Tibial artery (tissue), 4 donors: ENCODE measurements at regions not wholly inside any gene's neighbourhood (a gene's known extent, or its start where the extent isn't known, plus 50 kb on each side); places are given as distances from the start of the nearest gene placed in this dataset.

Source experiments
- DNase-seq, 2 donors: peaks; one replicate each; pipeline ENCODE4 v3.0.0-alpha.2; 2019
- H3K27ac ChIP-seq, 2 donors: fragments of 200-600 bp; sonication (generic) in 1 of 2; 1 replicate in 1 of 2; 2 replicates in 1 of 2; pipeline ENCODE4 v1.5.1; 2018 to 2019; ENCODE audit warnings: mild to moderate bottlenecking in 1 of 2
- H3K27me3 ChIP-seq, 2 donors: fragments of 200-600 bp; sonication (generic) in 1 of 2; one replicate each; pipeline versions ENCODE4 v1.5.1 to v1.6.0; 2016 to 2019
- H3K36me3 ChIP-seq, 3 donors: fragments of 200-600 bp; sonication (generic) in 2 of 3; one replicate each; pipeline ENCODE4 v1.5.1; 2016 to 2019; ENCODE audit warnings: mild to moderate bottlenecking in 2 of 3
- H3K4me1 ChIP-seq, 4 donors: fragments of 200-600 bp; sonication (generic) in 2 of 4; 1 replicate in 3 of 4; 2 replicates in 1 of 4; pipeline ENCODE4 v1.5.1; 2016 to 2019
- H3K4me3 ChIP-seq, 2 donors: fragments of 200-600 bp; sonication (generic) in 1 of 2; 1 replicate in 1 of 2; 2 replicates in 1 of 2; pipeline ENCODE4 v1.5.1; 2018 to 2019; ENCODE audit warnings: mild to moderate bottlenecking in 2 of 2
- H3K9me3 ChIP-seq, 3 donors: fragments of 200-600 bp; sonication (generic) in 1 of 3; one replicate each; pipeline ENCODE4 v1.5.1; 2016 to 2019
- intact Hi-C: fragments of 100-400 bp; cut with DNase I; formaldehyde crosslinking; loops from one replicate; pipeline ENCODE4 v1.15.0; 2023; ENCODE audit warnings: low total_unique reads
- TF ChIP-seq, protein P1 (sequence below), 2 experiments: fragments of 200-600 bp in 1 of 2; fragments of 450-650 bp in 1 of 2; IDR thresholded peaks; one replicate each; pipeline ENCODE4 v1.5.1; 2017 to 2019; ENCODE audit warnings: antibody characterized with exemption in 2 of 2, mild to moderate bottlenecking in 1 of 2, moderate library complexity in 1 of 2

DNA sequence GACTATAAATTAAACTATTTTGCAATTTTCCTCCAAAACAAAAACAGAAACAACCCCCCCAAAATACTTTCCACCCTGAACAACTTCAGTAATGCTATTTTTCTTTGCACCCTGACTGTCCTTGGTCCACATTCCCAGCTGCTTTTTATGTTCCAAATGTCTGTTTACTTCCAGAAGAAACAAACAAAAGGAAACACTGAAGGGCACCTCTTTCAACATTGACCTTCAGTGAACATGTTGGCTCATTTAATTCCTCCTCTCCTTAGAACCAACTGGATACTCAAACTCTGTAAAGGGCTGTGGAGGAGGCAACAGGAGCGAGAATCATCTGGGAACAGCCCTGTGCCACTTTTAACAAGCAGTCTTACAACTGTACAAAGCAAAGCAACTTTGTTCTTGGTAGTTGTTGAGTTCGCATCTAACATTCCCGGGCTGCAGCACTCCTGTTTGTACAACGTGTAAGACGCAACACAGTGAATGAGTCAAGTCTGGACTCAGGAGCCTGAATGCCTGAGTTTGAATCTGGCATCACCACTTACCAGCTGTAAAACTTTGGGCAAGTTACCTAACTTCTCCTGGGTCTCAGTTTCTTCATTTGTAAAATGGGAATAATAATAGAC, 111.4 kb upstream of the GATA6 start:
- TF ChIP-seq, protein P1, sequence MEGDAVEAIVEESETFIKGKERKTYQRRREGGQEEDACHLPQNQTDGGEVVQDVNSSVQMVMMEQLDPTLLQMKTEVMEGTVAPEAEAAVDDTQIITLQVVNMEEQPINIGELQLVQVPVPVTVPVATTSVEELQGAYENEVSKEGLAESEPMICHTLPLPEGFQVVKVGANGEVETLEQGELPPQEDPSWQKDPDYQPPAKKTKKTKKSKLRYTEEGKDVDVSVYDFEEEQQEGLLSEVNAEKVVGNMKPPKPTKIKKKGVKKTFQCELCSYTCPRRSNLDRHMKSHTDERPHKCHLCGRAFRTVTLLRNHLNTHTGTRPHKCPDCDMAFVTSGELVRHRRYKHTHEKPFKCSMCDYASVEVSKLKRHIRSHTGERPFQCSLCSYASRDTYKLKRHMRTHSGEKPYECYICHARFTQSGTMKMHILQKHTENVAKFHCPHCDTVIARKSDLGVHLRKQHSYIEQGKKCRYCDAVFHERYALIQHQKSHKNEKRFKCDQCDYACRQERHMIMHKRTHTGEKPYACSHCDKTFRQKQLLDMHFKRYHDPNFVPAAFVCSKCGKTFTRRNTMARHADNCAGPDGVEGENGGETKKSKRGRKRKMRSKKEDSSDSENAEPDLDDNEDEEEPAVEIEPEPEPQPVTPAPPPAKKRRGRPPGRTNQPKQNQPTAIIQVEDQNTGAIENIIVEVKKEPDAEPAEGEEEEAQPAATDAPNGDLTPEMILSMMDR (IDR thresholded peaks at IDR 0.05), result no peak
- Histone ChIP-seq H3K27me3 (no peaks in the 10 kb centered on the region), H3K4me1 (no peaks in the 10 kb centered on the region), H3K9me3 (peaks cover 0 to 4% (median 0%) of the 10 kb centered on the region in 3 donors), H3K4me3 (no peak overlapping the region), H3K27ac (no peak overlapping the region), H3K36me3 (no peaks in the 10 kb centered on the region)
- intact Hi-C loops, result no loop called here
- no peak for DNase-seq

DNA sequence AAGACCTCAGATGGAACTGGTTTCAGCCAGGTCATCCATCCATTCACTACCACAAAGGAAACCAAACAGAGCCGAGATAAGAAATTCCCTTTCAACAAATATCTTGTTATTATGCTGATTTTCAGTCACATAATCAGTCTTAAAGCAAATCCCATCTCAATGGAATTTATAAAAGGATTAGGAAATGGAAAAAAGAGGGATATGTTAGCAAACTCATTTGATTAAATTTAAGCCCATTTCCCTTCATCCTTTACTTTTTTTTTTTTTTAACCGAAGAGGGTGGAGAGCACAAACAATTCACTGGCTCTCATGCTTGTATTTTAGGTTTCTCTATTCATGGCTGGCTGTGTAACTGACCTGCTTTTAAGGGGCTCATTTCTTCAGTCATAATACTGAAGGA, 109.0 kb upstream of the GATA6 start:
- Histone ChIP-seq H3K27ac (no peak overlapping the region), H3K4me3 (no peak overlapping the region), H3K36me3 (no peaks in the 10 kb centered on the region), H3K4me1 (no peaks in the 10 kb centered on the region), H3K9me3 (no peaks in the 10 kb centered on the region), H3K27me3 (no peaks in the 10 kb centered on the region)
- TF ChIP-seq, protein P1 (IDR thresholded peaks at IDR 0.05), result no peak
- no peak for DNase-seq
- intact Hi-C loops, result no loop called here

DNA sequence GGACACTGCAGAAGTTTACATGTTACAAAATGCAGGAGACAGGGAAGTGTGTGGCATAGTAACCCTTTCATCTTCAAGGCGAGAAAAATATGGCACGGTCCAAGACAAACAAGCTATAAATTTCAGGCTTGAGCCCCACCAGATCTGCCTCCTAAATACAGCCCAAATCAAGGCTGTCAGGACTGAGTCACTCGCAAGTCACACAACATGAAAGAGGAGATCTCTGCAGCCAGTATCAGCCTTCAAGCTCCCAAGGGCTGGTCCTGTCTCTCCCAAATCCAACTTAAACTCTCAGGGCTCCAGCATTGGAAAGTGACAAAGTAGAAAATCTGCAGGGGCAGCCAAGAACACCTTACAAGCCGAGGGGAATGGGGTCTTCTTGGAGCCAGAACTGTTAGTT, 106.3 kb upstream of the GATA6 start:
- H3K27me3 ChIP-seq, result peaks cover 0 to 4% of the 10 kb centered on the region in 2 donors
- no peak overlapping the region for H3K27ac ChIP-seq
- H3K4me3 ChIP-seq, result no peak overlapping the region
- TF ChIP-seq, protein P1 (IDR thresholded peaks at IDR 0.05), result no peak
- intact Hi-C loops, result no loop called here
- no peaks in the 10 kb centered on the region for H3K4me1 ChIP-seq
- no peak for DNase-seq
- H3K36me3 ChIP-seq, result no peaks in the 10 kb centered on the region
- H3K9me3 ChIP-seq, result no peaks in the 10 kb centered on the region

DNA sequence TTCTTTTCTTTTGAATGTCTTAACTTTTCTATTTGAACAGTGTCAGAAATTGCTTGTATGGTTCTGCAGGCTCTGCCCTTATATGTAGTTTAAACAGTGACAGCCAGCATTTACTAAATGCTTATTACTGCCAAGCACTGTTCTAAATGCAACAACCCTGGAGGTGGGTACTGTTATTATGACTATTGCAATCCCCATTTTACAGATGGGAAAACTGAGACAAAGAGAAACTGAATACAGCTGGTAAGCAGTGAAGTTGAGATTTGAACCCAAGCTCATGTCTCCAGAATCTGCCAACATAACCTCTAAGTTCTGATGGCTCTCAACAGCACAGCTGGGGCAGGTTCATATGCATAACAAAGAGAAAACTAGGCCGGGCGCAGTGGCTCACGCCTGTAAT, 105.7 kb upstream of the GATA6 start:
- Histone ChIP-seq H3K27ac (no peak overlapping the region), H3K4me1 (no peaks in the 10 kb centered on the region), H3K4me3 (no peak overlapping the region), H3K27me3 (peaks cover 0 to 4% of the 10 kb centered on the region in 2 donors), H3K36me3 (no peaks in the 10 kb centered on the region), H3K9me3 (no peaks in the 10 kb centered on the region)
- DNase-seq, result no peak
- TF ChIP-seq, protein P1 (IDR thresholded peaks at IDR 0.05), result no peak
- intact Hi-C loops, result no loop called here

DNA sequence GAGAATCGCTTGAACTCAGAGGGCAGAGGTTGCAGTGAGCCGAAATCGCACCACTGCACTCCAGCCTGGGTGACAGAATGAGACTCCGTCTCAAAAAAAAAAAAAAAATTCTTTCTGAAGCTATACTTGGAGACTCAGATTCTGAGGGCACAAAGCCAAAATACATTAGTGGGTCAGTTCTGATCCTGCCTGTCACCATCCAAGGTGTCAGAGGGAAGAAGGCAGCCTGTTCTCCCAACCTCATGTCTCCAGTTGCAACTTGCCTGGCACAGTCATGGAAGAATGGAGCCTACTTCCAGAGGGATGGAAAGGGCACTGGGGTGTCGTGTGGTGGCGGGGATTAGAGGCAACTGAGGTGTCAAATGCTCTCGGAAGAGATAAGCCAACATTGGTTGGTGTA, 104.8 kb upstream of the GATA6 start:
- Histone ChIP-seq H3K36me3 (no peaks in the 10 kb centered on the region), H3K27me3 (peaks cover 0 to 4% of the 10 kb centered on the region in 2 donors), H3K9me3 (no peaks in the 10 kb centered on the region), H3K27ac (no peak overlapping the region), H3K4me1 (no peaks in the 10 kb centered on the region), H3K4me3 (no peak overlapping the region)
- TF ChIP-seq, protein P1 (IDR thresholded peaks at IDR 0.05), result no peak
- intact Hi-C loops, result no loop called here
- DNase-seq, result no peak

DNA sequence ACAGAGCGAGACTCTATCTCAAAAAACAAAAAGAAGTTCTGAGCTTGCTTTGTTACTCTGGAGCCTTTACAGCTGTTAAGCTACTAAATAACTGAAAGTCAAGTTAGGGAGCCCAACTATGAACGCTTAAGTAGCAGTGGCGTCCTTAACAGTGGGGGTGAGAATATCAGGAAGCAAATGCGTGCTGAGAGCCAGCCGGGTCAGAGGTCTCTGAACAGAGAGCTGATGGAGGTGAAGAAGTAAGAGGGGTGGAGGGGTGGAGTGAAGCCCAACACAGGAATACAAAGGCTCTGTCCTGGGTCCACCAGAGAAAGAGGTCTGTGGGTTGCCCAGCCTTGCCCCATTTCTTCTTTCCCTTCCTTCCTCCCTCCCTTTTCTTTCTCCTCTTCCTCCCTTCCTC, 104.1 kb upstream of the GATA6 start:
- intact Hi-C loops, result no loop called here
- Histone ChIP-seq H3K4me3 (no peak overlapping the region), H3K9me3 (no peaks in the 10 kb centered on the region), H3K36me3 (no peaks in the 10 kb centered on the region), H3K4me1 (no peaks in the 10 kb centered on the region), H3K27ac (no peak overlapping the region), H3K27me3 (peaks cover 0 to 4% of the 10 kb centered on the region in 2 donors)
- no peak for DNase-seq
- TF ChIP-seq, protein P1 (IDR thresholded peaks at IDR 0.05), result no peak
